ENCODE measurements at regions not wholly inside any gene's neighbourhood (a gene's known extent, or its start where the extent isn't known, plus 50 kb on each side); places are given as distances from the start of the nearest gene placed in this dataset.

GRCh38 chr16:87098976-87099720 lies 218.0 kb downstream of the C16orf95 start:
- TF ChIP-seq ZNF207 (IDR thresholded peaks at IDR 0.05; ENCODE audit: borderline replicate concordance) (no peak), NRF1 (conservative IDR thresholded peaks at IDR 0.05; ENCODE audit: low read depth, low read length) (no peak), TAF1 (IDR thresholded peaks at IDR 0.05; ENCODE audit: borderline replicate concordance, low read depth, low read length) (no peak), NFYB (IDR thresholded peaks at IDR 0.05; ENCODE audit: insufficient read depth, low read depth, low read length) (no peak), TCF7 (IDR thresholded peaks at IDR 0.05; ENCODE audit: borderline replicate concordance) (no peak), USF2 (IDR thresholded peaks at IDR 0.05; ENCODE audit: borderline replicate concordance, low read depth, low read length) (no peak), SMARCA5 (IDR thresholded peaks at IDR 0.05) (no peak), SKIL (IDR thresholded peaks at IDR 0.05; ENCODE audit: low read depth, poor library complexity, severe bottlenecking) (no peak)
